PC-9 (cell line): ENCODE measurements at regions not wholly inside any gene's neighbourhood (a gene's known extent, or its start where the extent isn't known, plus 50 kb on each side); places are given as distances from the start of the nearest gene placed in this dataset.
A peak's percentile ranks its signal among the peaks of the same experiment; 100 is the strongest.

ENCODE experiments used
- BruUV-seq: library from RNA; stranded (reverse); fragments of 400-500 nt; replicated peaks from 2 replicates; lab custom pipeline; 2021; lab: Mats Ljungman, UMichigan
- CTCF ChIA-PET: fragments of 300-600 bp; sonication (Branson Sonifier 250); formaldehyde crosslinking; loops from one replicate; lab custom pipeline; 2022; ENCODE audit warnings: antibody characterized with exemption; lab: Charles Lee
- POLR2A ChIA-PET: fragments of 300-600 bp; sonication (Branson Sonifier 250); formaldehyde crosslinking; loops from one replicate; lab custom pipeline; 2022; ENCODE audit warnings: antibody characterized with exemption; ENCODE audit not compliant: unreplicated experiment; lab: Charles Lee
- DNase-seq, 2 experiments: peaks; one replicate each; pipeline versions ENCODE4 v3.0.0 to v3.0.0-alpha.2; 2015 to 2022; ENCODE audit warnings: mixed read lengths in 1 of 2
- H2AFZ ChIP-seq: fragments of 200-600 bp; sonication (generic); 2 replicates; pipeline ENCODE4 v1.8.1; 2017; ENCODE audit warnings: antibody characterized with exemption
- H3F3A ChIP-seq: fragments of 200-600 bp; sonication (generic); 2 replicates; pipeline ENCODE4 v1.8.1; 2017; ENCODE audit warnings: antibody characterized with exemption, mild to moderate bottlenecking, low read depth; ENCODE audit not compliant: insufficient read depth
- H3K27ac ChIP-seq: fragments of 200-600 bp; sonication (generic); 2 replicates; pipeline ENCODE4 v1.6.1; 2016; ENCODE audit warnings: mixed run types
- H3K27me3 ChIP-seq: fragments of 200-600 bp; sonication (generic); 2 replicates; pipeline ENCODE4 v1.6.1; 2016; ENCODE audit warnings: low read depth, mixed run types; ENCODE audit not compliant: insufficient read depth
- H3K36me3 ChIP-seq: fragments of 200-600 bp; sonication (generic); 2 replicates; pipeline ENCODE4 v1.6.1; 2016; ENCODE audit warnings: low read depth, mixed run types
- H3K4me1 ChIP-seq: fragments of 200-600 bp; sonication (generic); replicated peaks from 2 replicates; pipeline ENCODE4 v1.6.1; 2016; ENCODE audit warnings: mixed run types; ENCODE audit not compliant: insufficient read depth
- H3K4me2 ChIP-seq: fragments of 200-600 bp; sonication (generic); 2 replicates; pipeline ENCODE4 v1.6.1; 2017; ENCODE audit warnings: mixed run types
- H3K4me3 ChIP-seq: fragments of 200-600 bp; sonication (generic); 2 replicates; pipeline ENCODE4 v1.6.1; 2016; ENCODE audit warnings: mixed run types
- H3K79me2 ChIP-seq: fragments of 200-600 bp; sonication (generic); 2 replicates; pipeline ENCODE4 v1.6.1; 2017; ENCODE audit warnings: low read depth, mixed run types
- H3K9me2 ChIP-seq: fragments of 200-600 bp; sonication (generic); 2 replicates; pipeline ENCODE4 v1.8.1; 2017; ENCODE audit warnings: mild to moderate bottlenecking; ENCODE audit not compliant: insufficient read depth
- H3K9me3 ChIP-seq: fragments of 200-600 bp; sonication (generic); 2 replicates; pipeline ENCODE4 v1.8.1; 2016; ENCODE audit warnings: low read depth; ENCODE audit not compliant: insufficient read depth
- H4K20me1 ChIP-seq: fragments of 200-600 bp; sonication (generic); 2 replicates; pipeline ENCODE4 v1.8.1; 2017; ENCODE audit not compliant: insufficient read depth
- CTCF ChIP-seq: fragments of 200-600 bp; sonication (generic); conservative IDR thresholded peaks from 2 replicates; pipeline ENCODE4 v1.6.1; 2017; ENCODE audit warnings: mixed run types, antibody characterized with exemption, mild to moderate bottlenecking, moderate library complexity
- EZH2 ChIP-seq: fragments of 200-600 bp; sonication (generic); IDR thresholded peaks from 2 replicates; pipeline ENCODE4 v1.8.0; 2017; ENCODE audit warnings: antibody characterized with exemption, low read depth
- intact Hi-C: fragments of 100-400 bp; cut with micrococcal nuclease; formaldehyde crosslinking; loops from one replicate; pipeline ENCODE4 v1.10.0; 2022; ENCODE audit not compliant: unreplicated experiment

GRCh38 chr10:114754445-114755320, 66.9 kb upstream of the FHIP2A start:
- DNase-seq: peak; percentile 44 to 80
- H3K27ac ChIP-seq: peak overlapping the region; percentile 92
- H3K4me1 ChIP-seq: peaks cover 28% of the 10 kb centered on the region
- H4K20me1 ChIP-seq: no peaks in the 10 kb centered on the region
- H3F3A ChIP-seq: peaks cover 24% of the 10 kb centered on the region
- CTCF ChIA-PET: interaction anchor here (0.6 kb wide), 1 partner anchor 282 kb away, joined by 11 read pairs; no protein-coding TSS in a partner anchor
- H3K36me3 ChIP-seq: no peaks in the 10 kb centered on the region
- H3K9me2 ChIP-seq: no peaks in the 10 kb centered on the region
- peak overlapping the region; percentile 4; the same call in 1 of the 2 replicates for H2AFZ ChIP-seq
- H3K27me3 ChIP-seq: no peaks in the 10 kb centered on the region
- no peak for TF ChIP-seq EZH2
- TF ChIP-seq CTCF: no peak
- no peaks in the 10 kb centered on the region for H3K9me3 ChIP-seq
- H3K4me3 ChIP-seq: peak overlapping the region; percentile 29; the same call in 1 of the 2 replicates
- POLR2A ChIA-PET: interaction anchor here (0.6 kb wide), 1 partner anchor 100 kb away, joined by 6 read pairs; no protein-coding TSS in a partner anchor
- BruUV-seq: no TSS peak
- no peaks in the 10 kb centered on the region for H3K79me2 ChIP-seq
- intact Hi-C loops: loop anchor here (5.0 kb wide), 1 partner anchor 37 kb away; no protein-coding TSS in a partner anchor
- H3K4me2 ChIP-seq: peak overlapping the region; percentile 75

- Histone ChIP-seq H3K27me3 (no peaks in the 10 kb centered on the region), H3K4me1 (peaks cover 28% of the 10 kb centered on the region), H3K4me3 (no peak overlapping the region), H3K27ac (peak overlapping the region; percentile 92), H3K4me2 (peak overlapping the region; percentile 75; the same call in 1 of the 2 replicates), H3K36me3 (no peaks in the 10 kb centered on the region), H3K79me2 (no peaks in the 10 kb centered on the region), H4K20me1 (no peaks in the 10 kb centered on the region), H2AFZ (no peak overlapping the region), H3K9me2 (no peaks in the 10 kb centered on the region), H3K9me3 (no peaks in the 10 kb centered on the region), H3F3A (peaks cover 24% of the 10 kb centered on the region)
- ChIA-PET POLR2A (no interaction called here), CTCF (no interaction called here)
- no TSS peak for BruUV-seq
- intact Hi-C loops: no loop called here
- no peak for DNase-seq
- TF ChIP-seq CTCF (no peak), EZH2 (no peak)
These were observed 66.0 kb upstream of the FHIP2A start for GRCh38 chr10:114755537-114755936.

GRCh38 chr10:114758331-114758730, 63.2 kb upstream of the FHIP2A start:
- H4K20me1 ChIP-seq: no peaks in the 10 kb centered on the region
- H3K4me3 ChIP-seq: no peak overlapping the region
- peaks cover 23% of the 10 kb centered on the region for H3F3A ChIP-seq
- H3K36me3 ChIP-seq: no peaks in the 10 kb centered on the region
- ChIA-PET CTCF (no interaction called here), POLR2A (no interaction called here)
- BruUV-seq: no TSS peak
- no peak overlapping the region for H3K27ac ChIP-seq
- peaks cover 24% of the 10 kb centered on the region for H3K4me1 ChIP-seq
- no peak for TF ChIP-seq EZH2
- no peak overlapping the region for H2AFZ ChIP-seq
- H3K4me2 ChIP-seq: no peak overlapping the region
- no peaks in the 10 kb centered on the region for H3K27me3 ChIP-seq
- intact Hi-C loops: no loop called here
- no peaks in the 10 kb centered on the region for H3K79me2 ChIP-seq
- no peak for DNase-seq
- no peaks in the 10 kb centered on the region for H3K9me2 ChIP-seq
- H3K9me3 ChIP-seq: no peaks in the 10 kb centered on the region
